Activated CD4-positive, CD25-positive, alpha-beta regulatory T cell (primary cell): ENCODE measurements at regions not wholly inside any gene's neighbourhood (a gene's known extent, or its start where the extent isn't known, plus 50 kb on each side); places are given as distances from the start of the nearest gene placed in this dataset.
"Not testable (repeated sequence)": the region's sequence is repeated elsewhere in the genome, so short reads cannot be mapped to it uniquely, and the experiment has no call there.

ENCODE experiments used
- DNase-seq, 4 experiments: peaks; one replicate each; lab custom pipeline; 2025; lab: John Stamatoyannopoulos, UW

DNA sequence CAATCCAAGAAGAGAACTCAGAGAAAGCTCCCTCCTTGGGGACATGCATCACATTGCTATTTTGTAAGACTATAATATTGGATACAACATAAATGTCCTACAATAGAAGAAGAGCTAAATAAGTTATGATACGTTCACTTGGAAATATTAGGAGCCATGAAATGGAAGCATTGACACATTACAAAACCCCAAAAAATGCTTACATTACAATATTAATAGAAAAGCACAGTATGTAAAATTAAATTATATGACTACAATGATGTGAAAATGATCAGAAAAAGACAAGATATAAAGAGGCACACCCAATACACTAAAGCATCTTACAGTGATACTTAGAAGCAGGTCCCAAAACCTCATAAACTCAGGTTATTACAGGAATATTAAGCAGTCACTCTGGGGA is 694.1 kb downstream of the TOX3 start:
- no peak for DNase-seq

DNA sequence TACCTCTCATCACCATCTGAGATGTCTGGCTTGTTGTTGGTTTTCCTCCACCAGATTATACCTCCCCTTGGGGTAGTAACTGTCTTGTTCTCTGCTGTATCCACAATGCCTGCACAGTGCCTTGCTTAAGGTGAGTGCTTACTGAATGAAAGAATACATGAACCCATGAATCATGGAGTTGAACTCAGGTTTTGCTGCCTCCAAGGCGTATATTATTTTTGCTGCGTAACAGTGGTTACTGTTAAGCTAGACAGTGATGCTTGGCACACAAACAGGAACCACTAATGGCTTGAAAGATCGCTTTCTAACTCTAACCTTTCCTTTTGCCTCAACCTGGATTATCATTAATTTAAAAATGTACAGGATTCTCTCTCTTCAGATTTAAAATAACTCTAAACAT is 695.8 kb downstream of the TOX3 start:
- no peak for DNase-seq

- no peak for DNase-seq
Observed at GRCh38 chr16:51849715-51850114, 697.2 kb downstream of the TOX3 start.

GRCh38 chr16:51845586-51846305 is 694.7 kb upstream of the SALL1 start:
- no peak for DNase-seq

DNA sequence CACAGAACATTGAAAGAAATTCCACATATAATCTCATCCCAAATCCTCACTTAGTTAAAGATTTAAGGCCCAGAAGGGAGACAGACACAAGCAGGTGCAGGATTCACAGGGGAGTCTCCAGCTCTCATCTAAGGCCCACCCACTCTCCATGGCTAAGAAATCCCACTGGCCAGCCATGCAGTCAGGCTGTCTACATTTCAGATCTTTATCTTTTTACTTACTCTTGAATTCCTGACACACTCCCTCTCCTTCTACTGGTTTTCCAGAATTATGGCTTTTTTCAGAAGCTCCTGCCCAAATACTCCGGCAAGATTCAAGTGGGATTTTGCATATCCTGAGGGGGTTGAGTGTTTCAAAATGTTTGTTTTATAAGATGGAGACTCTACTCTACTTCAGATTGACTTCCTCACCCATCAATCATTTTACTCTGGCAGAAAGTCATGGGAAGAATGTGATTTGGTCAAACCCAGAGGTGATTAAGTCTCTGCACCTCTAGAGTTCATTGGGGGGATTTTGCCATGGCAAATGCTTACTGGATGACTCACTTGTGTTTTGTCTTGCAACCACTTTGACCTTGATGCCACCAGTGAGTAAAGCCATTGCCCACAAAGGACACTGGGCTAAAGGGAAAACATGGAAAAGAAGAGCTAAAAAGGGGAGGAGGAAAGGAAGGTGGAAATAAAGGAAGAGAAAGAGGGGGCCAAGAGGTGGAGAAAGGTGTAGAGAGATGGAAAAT is 688.8 kb upstream of the SALL1 start:
- DNase-seq, result no peak

- no peak for DNase-seq
Observed at GRCh38 chr16:51834794-51835193, 683.7 kb upstream of the SALL1 start.

DNA sequence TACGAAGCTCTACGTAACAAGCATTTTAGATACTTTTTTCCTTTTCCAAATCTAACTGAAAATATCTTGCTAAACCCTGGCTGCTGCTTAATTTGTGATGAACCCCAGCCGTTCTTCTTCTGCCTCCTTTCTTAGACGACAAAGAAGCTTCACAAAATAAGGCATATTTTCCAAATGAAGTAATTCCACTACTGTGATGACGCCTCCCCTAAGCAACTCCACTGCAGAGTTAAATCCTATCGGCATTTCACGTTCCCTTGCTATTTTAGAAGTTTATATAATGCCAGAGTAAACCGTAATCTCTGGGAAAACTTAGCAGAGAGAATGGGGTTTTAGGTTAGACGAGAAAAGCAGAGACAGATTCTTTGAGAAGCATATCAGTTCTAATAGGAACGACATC is 683.1 kb upstream of the SALL1 start:
- no peak for DNase-seq

GRCh38 chr16:51831595-51832367 is 680.7 kb upstream of the SALL1 start:
- DNase-seq, result no peak

- DNase-seq, result not testable (repeated sequence)
Observed at GRCh38 chr16:51831034-51831433, 680.0 kb upstream of the SALL1 start.

- no peak for DNase-seq
Observed at GRCh38 chr16:51825779-51826178, 674.7 kb upstream of the SALL1 start.

DNA sequence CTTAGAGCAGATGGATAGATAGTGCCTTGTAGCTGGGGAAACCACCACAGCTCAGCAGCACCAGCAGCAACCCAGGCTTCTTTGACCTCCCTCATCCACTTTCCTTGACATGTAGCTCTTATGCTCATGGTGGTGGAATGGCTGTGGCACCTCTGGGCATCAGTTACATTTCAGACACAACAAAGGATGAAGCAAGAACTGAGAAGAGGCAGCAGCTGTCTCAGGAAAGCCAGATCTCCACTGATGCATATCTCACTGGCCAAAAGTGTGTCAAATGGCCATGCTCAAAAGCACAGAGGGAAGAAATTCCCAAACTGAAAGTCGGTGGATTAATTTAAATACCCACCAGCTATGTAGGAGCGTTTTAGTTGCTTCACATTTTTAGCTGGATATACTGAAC is 671.4 kb upstream of the SALL1 start:
- no peak for DNase-seq

DNA sequence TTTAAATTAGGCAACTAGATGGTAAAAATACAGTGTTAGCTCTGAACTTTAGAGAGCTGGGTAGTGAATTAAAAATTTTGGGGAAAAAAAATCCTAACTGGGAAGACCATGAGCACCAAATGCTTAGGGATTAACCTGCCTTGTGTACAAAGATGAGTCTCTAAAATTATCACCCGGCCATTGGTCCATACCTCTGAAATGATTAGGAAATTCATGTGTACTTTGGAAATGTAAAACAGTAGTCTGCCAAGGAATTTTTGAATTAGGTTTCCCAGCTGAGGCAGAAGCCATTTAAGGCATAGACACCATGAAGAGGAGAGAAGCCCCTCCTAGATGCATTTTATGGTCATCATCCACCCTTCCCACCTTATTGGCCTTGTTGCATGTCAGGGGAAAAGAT is 670.5 kb upstream of the SALL1 start:
- DNase-seq, result no peak

GRCh38 chr16:51820176-51820575 is 669.1 kb upstream of the SALL1 start:
- DNase-seq, result no peak

DNA sequence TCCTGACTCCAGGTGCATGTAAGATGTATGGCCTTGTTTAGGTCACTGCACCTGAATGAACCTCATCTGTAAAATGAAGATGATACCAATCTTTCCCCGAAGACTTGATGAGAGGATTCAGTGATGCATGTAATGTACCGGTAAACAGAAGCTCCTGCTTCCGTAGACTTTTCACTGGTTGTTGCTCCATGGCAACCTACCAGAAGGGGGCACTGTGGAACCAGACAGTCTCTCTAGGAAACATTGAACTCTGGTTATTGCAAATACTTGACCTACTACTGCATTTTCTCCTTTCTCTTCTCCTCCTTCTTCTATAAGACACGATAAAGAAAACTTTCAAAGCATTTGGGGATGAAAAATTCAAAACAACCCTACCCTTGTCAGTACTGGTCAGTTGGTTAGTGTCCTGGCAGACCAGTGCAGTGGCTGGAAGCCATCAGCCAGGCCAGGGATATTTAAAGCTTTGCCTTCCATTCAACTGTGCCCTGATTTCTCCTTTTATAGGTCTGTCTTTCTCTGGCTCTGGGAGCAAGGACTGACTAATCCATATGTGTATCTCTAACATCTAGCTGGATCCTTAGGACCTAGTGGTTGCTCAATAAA is 667.4 kb upstream of the SALL1 start:
- DNase-seq, result no peak

- no peak for DNase-seq
Observed at GRCh38 chr16:51816929-51817328, 665.9 kb upstream of the SALL1 start.

DNA sequence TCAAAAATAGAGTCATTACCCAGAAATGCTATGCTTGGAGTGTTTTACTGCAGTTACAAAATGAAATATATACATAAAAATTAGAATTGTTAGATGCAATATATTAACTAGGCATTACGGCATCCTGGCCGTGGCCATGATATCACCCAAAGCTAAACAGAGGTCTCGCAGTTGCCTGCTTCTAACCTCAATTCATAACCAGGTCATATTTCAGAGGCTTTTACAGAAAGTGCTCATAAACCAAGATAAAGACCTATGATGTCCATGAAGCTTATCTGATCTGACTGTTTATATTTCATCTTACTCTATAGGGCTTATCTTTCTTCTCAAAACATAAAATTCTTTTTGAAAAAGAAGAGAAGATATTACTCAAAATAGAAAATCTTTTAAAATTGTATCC is 664.5 kb upstream of the SALL1 start:
- DNase-seq, result no peak

DNA sequence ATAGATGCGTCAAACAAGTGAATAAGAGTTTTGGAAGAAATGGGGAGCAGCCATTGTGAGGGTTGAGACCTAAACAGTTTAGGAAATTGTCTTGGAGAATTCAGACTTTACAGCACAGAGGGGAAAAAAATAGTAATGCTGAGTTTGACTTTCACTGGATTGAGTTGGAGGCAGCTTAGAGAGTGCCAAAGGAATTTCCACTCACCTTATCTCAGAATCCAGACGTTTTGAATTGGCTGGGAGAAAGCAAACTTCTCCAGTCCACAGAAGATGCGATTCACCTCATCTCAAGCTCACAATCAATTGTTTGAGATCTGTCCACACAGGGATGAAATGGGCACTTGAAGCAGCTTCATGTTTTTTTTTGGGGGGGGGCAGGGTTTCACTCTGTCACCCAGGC is 663.5 kb upstream of the SALL1 start:
- DNase-seq, result no peak

GRCh38 chr16:51813609-51814008 is 662.5 kb upstream of the SALL1 start:
- DNase-seq, result no peak

GRCh38 chr16:51812945-51813344 is 661.9 kb upstream of the SALL1 start:
- DNase-seq, result no peak

DNA sequence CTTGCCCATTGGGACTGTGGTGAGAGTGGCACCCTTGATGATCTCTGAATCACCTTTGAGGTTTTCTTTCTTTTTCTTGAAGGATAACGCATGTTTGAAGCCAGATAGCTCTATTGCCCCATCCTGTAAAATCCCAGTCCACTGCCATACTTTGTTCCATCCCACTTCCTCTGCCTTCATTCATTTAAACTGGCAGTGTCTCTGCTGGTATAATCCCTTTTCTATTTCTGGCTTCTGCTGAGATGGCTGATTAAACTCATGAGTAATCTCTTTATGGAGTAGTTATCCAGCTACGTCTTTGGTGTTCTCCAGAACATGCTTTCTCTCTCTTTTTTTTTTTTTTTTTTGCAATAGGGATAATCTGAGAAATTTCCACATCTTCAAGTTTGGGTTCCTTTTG is 656.5 kb upstream of the SALL1 start:
- no peak for DNase-seq

DNA sequence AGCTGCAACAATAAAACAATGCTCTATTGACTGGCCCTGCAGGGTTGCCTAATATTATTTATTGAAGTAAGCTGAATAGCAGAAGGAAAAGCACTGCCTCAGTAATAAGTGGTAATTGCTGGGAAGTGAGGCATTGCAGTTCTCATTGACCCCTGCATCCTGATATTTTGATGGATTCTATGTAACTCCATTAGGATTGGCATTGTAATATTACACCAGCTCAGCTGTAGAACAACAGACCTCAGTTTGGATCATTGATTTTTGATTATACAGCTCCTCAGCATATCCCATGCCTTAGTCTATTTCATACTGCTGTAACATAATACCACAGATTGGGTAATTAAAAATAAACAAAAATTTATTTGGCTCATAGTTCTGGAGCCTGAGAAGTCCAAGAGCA is 650.6 kb upstream of the SALL1 start:
- no peak for DNase-seq

GRCh38 chr16:51797669-51798259 is 646.7 kb upstream of the SALL1 start:
- no peak for DNase-seq
